ENCODE measurements at regions not wholly inside any gene's neighbourhood (a gene's known extent, or its start where the extent isn't known, plus 50 kb on each side); places are given as distances from the start of the nearest gene placed in this dataset.
"Not testable (repeated sequence)": the region's sequence is repeated elsewhere in the genome, so short reads cannot be mapped to it uniquely, and the experiment has no call there.

- DNase-seq (ENCODE audit: low read depth, low spot score): no peak
- in situ Hi-C loops (cut with HindIII; ENCODE audit: low pct_unique_long_range_greater_than_20kb, low sequenced_read_pairs): no loop called here
Measured at GRCh38 chr5:68122439-68123328, 92.9 kb upstream of the PIK3R1 start.

- no peak for DNase-seq (ENCODE audit: low read depth, low spot score)
- in situ Hi-C loops (cut with HindIII; ENCODE audit: low pct_unique_long_range_greater_than_20kb, low sequenced_read_pairs): no loop called here
Measured at GRCh38 chr5:68116868-68117411, 98.6 kb upstream of the PIK3R1 start.

- in situ Hi-C loops (cut with HindIII; ENCODE audit: low pct_unique_long_range_greater_than_20kb, low sequenced_read_pairs): no loop called here
- DNase-seq (ENCODE audit: low read depth, low spot score): no peak
Measured at GRCh38 chr5:68116408-68116807, 99.1 kb upstream of the PIK3R1 start.

GRCh38 chr5:68115584-68115983 is 100.0 kb upstream of the PIK3R1 start:
- in situ Hi-C loops (cut with HindIII; ENCODE audit: low pct_unique_long_range_greater_than_20kb, low sequenced_read_pairs): no loop called here
- DNase-seq (ENCODE audit: low read depth, low spot score): no peak

GRCh38 chr5:68114378-68115040 is 101.0 kb upstream of the PIK3R1 start:
- in situ Hi-C loops (cut with HindIII; ENCODE audit: low pct_unique_long_range_greater_than_20kb, low sequenced_read_pairs): no loop called here
- DNase-seq (ENCODE audit: low read depth, low spot score): no peak

- in situ Hi-C loops (cut with HindIII; ENCODE audit: low pct_unique_long_range_greater_than_20kb, low sequenced_read_pairs): no loop called here
- no peak for DNase-seq (ENCODE audit: low read depth, low spot score)
Measured at GRCh38 chr5:68112658-68113057, 102.9 kb upstream of the PIK3R1 start.

GRCh38 chr5:68110894-68111293 is 104.7 kb upstream of the PIK3R1 start:
- DNase-seq (ENCODE audit: low read depth, low spot score): no peak

GRCh38 chr5:68110264-68110663 is 105.3 kb upstream of the PIK3R1 start:
- DNase-seq (ENCODE audit: low read depth, low spot score): no peak
- in situ Hi-C loops (cut with HindIII; ENCODE audit: low pct_unique_long_range_greater_than_20kb, low sequenced_read_pairs): no loop called here

More at GRCh38 chr5:68110894-68111293, 104.7 kb upstream of the PIK3R1 start:
- in situ Hi-C loops (cut with HindIII; ENCODE audit: low pct_unique_long_range_greater_than_20kb, low sequenced_read_pairs): no loop called here

GRCh38 chr5:68104217-68104616 is 111.3 kb upstream of the PIK3R1 start:
- DNase-seq (ENCODE audit: low read depth, low spot score); in situ Hi-C loops (cut with HindIII; ENCODE audit: low pct_unique_long_range_greater_than_20kb, low sequenced_read_pairs): not testable (repeated sequence)

- DNase-seq (ENCODE audit: low read depth, low spot score); in situ Hi-C loops (cut with HindIII; ENCODE audit: low pct_unique_long_range_greater_than_20kb, low sequenced_read_pairs): not testable (repeated sequence)
Measured at GRCh38 chr5:68103297-68103696, 112.3 kb upstream of the PIK3R1 start.

GRCh38 chr5:68099327-68099726 is 116.2 kb upstream of the PIK3R1 start:
- DNase-seq (ENCODE audit: low read depth, low spot score): no peak
- in situ Hi-C loops (cut with HindIII; ENCODE audit: low pct_unique_long_range_greater_than_20kb, low sequenced_read_pairs): no loop called here

- in situ Hi-C loops (cut with HindIII; ENCODE audit: low pct_unique_long_range_greater_than_20kb, low sequenced_read_pairs): no loop called here
- no peak for DNase-seq (ENCODE audit: low read depth, low spot score)
Measured at GRCh38 chr5:68093455-68094159, 121.9 kb upstream of the PIK3R1 start.

- in situ Hi-C loops (cut with HindIII; ENCODE audit: low pct_unique_long_range_greater_than_20kb, low sequenced_read_pairs): no loop called here
Measured at GRCh38 chr5:68088302-68088701, 127.3 kb upstream of the PIK3R1 start.

GRCh38 chr5:68087866-68088265 is 127.7 kb upstream of the PIK3R1 start:
- DNase-seq (ENCODE audit: low read depth, low spot score): no peak
- in situ Hi-C loops (cut with HindIII; ENCODE audit: low pct_unique_long_range_greater_than_20kb, low sequenced_read_pairs): no loop called here

More at GRCh38 chr5:68088302-68088701, 127.3 kb upstream of the PIK3R1 start:
- no peak for DNase-seq (ENCODE audit: low read depth, low spot score)

- DNase-seq (ENCODE audit: low read depth, low spot score): peak; percentile 32
- in situ Hi-C loops (cut with HindIII; ENCODE audit: low pct_unique_long_range_greater_than_20kb, low sequenced_read_pairs): no loop called here
Measured at GRCh38 chr5:68086857-68087256, 128.7 kb upstream of the PIK3R1 start.

- in situ Hi-C loops (cut with HindIII; ENCODE audit: low pct_unique_long_range_greater_than_20kb, low sequenced_read_pairs): no loop called here
- DNase-seq (ENCODE audit: low read depth, low spot score): no peak
Measured at GRCh38 chr5:68086439-68086838, 129.1 kb upstream of the PIK3R1 start.

GRCh38 chr5:68084396-68084795 is 131.2 kb upstream of the PIK3R1 start:
- in situ Hi-C loops (cut with HindIII; ENCODE audit: low pct_unique_long_range_greater_than_20kb, low sequenced_read_pairs): no loop called here
- DNase-seq (ENCODE audit: low read depth, low spot score): no peak

Measured in SK-MEL-5 (cell line).